ENCODE measurements at regions not wholly inside any gene's neighbourhood (a gene's known extent, or its start where the extent isn't known, plus 50 kb on each side); places are given as distances from the start of the nearest gene placed in this dataset.
"Not testable (repeated sequence)": the region's sequence is repeated elsewhere in the genome, so short reads cannot be mapped to it uniquely, and the experiment has no call there.

GRCh38 chr5:91937121-91937520, 554.0 kb upstream of the ARRDC3 start:
- no peak for DNase-seq (ENCODE audit: low spot score)

GRCh38 chr5:91929522-91929817, 546.4 kb upstream of the ARRDC3 start:
- no peak for TF ChIP-seq CTCF (IDR thresholded peaks at IDR 0.05; ENCODE audit: extremely low read depth, missing control alignments)
- no peak for DNase-seq (ENCODE audit: low spot score)

More at GRCh38 chr5:91937121-91937520, 554.0 kb upstream of the ARRDC3 start:
- no peak for TF ChIP-seq CTCF (IDR thresholded peaks at IDR 0.05; ENCODE audit: extremely low read depth, missing control alignments)

- peak; percentile 15 for TF ChIP-seq CTCF (IDR thresholded peaks at IDR 0.05; ENCODE audit: extremely low read depth, missing control alignments)
Observed at GRCh38 chr5:91928754-91929521, 545.8 kb upstream of the ARRDC3 start.

GRCh38 chr5:91927439-91927838, 544.3 kb upstream of the ARRDC3 start:
- DNase-seq (ENCODE audit: low spot score) = no peak
- TF ChIP-seq CTCF (IDR thresholded peaks at IDR 0.05; ENCODE audit: extremely low read depth, missing control alignments) = no peak

More at GRCh38 chr5:91928754-91929521, 545.8 kb upstream of the ARRDC3 start:
- no peak for DNase-seq (ENCODE audit: low spot score)

- no peak for TF ChIP-seq CTCF (IDR thresholded peaks at IDR 0.05; ENCODE audit: extremely low read depth, missing control alignments)
- no peak for DNase-seq (ENCODE audit: low spot score)
Observed at GRCh38 chr5:91925249-91925648, 542.1 kb upstream of the ARRDC3 start.

GRCh38 chr5:91917037-91917814, 534.1 kb upstream of the ARRDC3 start:
- not testable (repeated sequence) for DNase-seq (ENCODE audit: low spot score)

- DNase-seq (ENCODE audit: low spot score) = no peak
Observed at GRCh38 chr5:91910655-91911054, 527.5 kb upstream of the ARRDC3 start.

More at GRCh38 chr5:91910655-91911054, 527.5 kb upstream of the ARRDC3 start:
- TF ChIP-seq CTCF (IDR thresholded peaks at IDR 0.05; ENCODE audit: extremely low read depth, missing control alignments) = no peak

Measured in GM20000 (cell line).